HEK293 (cell line): ENCODE measurements at regions not wholly inside any gene's neighbourhood (a gene's known extent, or its start where the extent isn't known, plus 50 kb on each side); places are given as distances from the start of the nearest gene placed in this dataset.

Experiments
- CTCF ChIA-PET: fragments of 350-600 bp; formaldehyde crosslinking; extraction: SDS; loops from one replicate; lab custom pipeline; 2021; ENCODE audit warnings: antibody characterized with exemption; lab: Yijun Ruan, JAX
- POLR2A ChIA-PET: fragments of 300-600 bp; formaldehyde crosslinking; extraction: SDS; loops from one replicate; lab custom pipeline; 2020; ENCODE audit warnings: antibody characterized with exemption, inconsistent platforms; lab: Yijun Ruan, JAX
- H3K27ac ChIP-seq: fragments of 200-500 bp; sonication (Bioruptor generic); 2 replicates; pipeline ENCODE4 v1.5.1; 2014; ENCODE audit warnings: low read depth, low read length, control low read depth, inconsistent platforms; ENCODE audit errors: extremely low read depth
- H3K36me3 ChIP-seq, 2 experiments: fragments of 200-500 bp in 1 of 2; sonication (Bioruptor generic) in 1 of 2; 1 replicate in 1 of 2; 2 replicates in 1 of 2; pipeline ENCODE4 v1.5.1; 2014 to 2017; ENCODE audit warnings: inconsistent platforms in 2 of 2, low read length in 2 of 2; ENCODE audit not compliant: control insufficient read depth in 2 of 2, insufficient read depth in 1 of 2
- H3K4me1 ChIP-seq: fragments of 200-500 bp; sonication (Bioruptor generic); 2 replicates; pipeline ENCODE4 v1.5.1; 2014; ENCODE audit warnings: mild to moderate bottlenecking, low read length, inconsistent platforms; ENCODE audit not compliant: control insufficient read depth, insufficient read depth
- H3K4me3 ChIP-seq: 2 replicates; pipeline ENCODE4 v1.5.1; 2011; ENCODE audit warnings: low read depth, mild to moderate bottlenecking, control low read depth, low read length, moderate library complexity
- H3K9me3 ChIP-seq: fragments of 200-500 bp; sonication (Bioruptor generic); 2 replicates; pipeline ENCODE4 v1.5.1; 2014; ENCODE audit warnings: low read depth, low read length, inconsistent platforms; ENCODE audit not compliant: control insufficient read depth, insufficient read depth
- KLF10 ChIP-seq: fragments of 450-650 bp; IDR thresholded peaks from 2 replicates; pipeline ENCODE4 v1.5.1; 2018; ENCODE audit warnings: missing biosample characterization, mild to moderate bottlenecking, missing genetic modification characterization
- KLF9 ChIP-seq: fragments of 450-650 bp; formaldehyde crosslinking; IDR thresholded peaks from 2 replicates; pipeline ENCODE4 v1.5.1; 2016; ENCODE audit warnings: missing biosample characterization, missing genetic modification characterization, low read depth
- PRDM10 ChIP-seq: fragments of 450-650 bp; formaldehyde crosslinking; IDR thresholded peaks from 2 replicates; pipeline ENCODE4 v1.5.1; 2016; ENCODE audit warnings: missing biosample characterization, missing genetic modification characterization
- TCF7L2 ChIP-seq: IDR thresholded peaks from 2 replicates; pipeline ENCODE4 v1.6.1; 2011; ENCODE audit warnings: low read depth, mild to moderate bottlenecking, inconsistent platforms, low read length, moderate library complexity, borderline replicate concordance
- TSHZ1 ChIP-seq: fragments of 450-650 bp; formaldehyde crosslinking; IDR thresholded peaks from 2 replicates; pipeline ENCODE4 v1.5.1; 2016; ENCODE audit warnings: missing biosample characterization, missing genetic modification characterization, borderline replicate concordance
- WT1 ChIP-seq: fragments of 450-650 bp; formaldehyde crosslinking; IDR thresholded peaks from 2 replicates; pipeline ENCODE4 v1.5.1; 2016; ENCODE audit warnings: missing biosample characterization, missing genetic modification characterization
- ZBTB1 ChIP-seq: fragments of 450-650 bp; formaldehyde crosslinking; IDR thresholded peaks from 2 replicates; pipeline ENCODE4 v1.5.1; 2016; ENCODE audit warnings: missing biosample characterization, missing genetic modification characterization
- ZIC2 ChIP-seq: fragments of 450-650 bp; formaldehyde crosslinking; IDR thresholded peaks from 2 replicates; pipeline ENCODE4 v1.5.1; 2016; ENCODE audit warnings: missing biosample characterization, missing genetic modification characterization
- ZNF2 ChIP-seq: fragments of 450-650 bp; formaldehyde crosslinking; IDR thresholded peaks from 2 replicates; pipeline ENCODE4 v1.5.1; 2016; ENCODE audit warnings: missing biosample characterization, missing genetic modification characterization
- ZNF211 ChIP-seq: fragments of 450-650 bp; formaldehyde crosslinking; IDR thresholded peaks from 2 replicates; pipeline ENCODE4 v1.5.1; 2016; ENCODE audit warnings: low read depth, missing biosample characterization, missing genetic modification characterization
- ZNF214 ChIP-seq: fragments of 450-650 bp; formaldehyde crosslinking; IDR thresholded peaks from 2 replicates; pipeline ENCODE4 v1.5.1; 2017; ENCODE audit warnings: missing biosample characterization, mild to moderate bottlenecking, missing genetic modification characterization, borderline replicate concordance
- ZNF23 ChIP-seq: fragments of 450-650 bp; formaldehyde crosslinking; IDR thresholded peaks from 2 replicates; pipeline ENCODE4 v1.5.1; 2016; ENCODE audit warnings: missing biosample characterization, missing genetic modification characterization, borderline replicate concordance
- ZNF26 ChIP-seq: fragments of 450-650 bp; formaldehyde crosslinking; IDR thresholded peaks from 2 replicates; pipeline ENCODE4 v1.5.1; 2016; ENCODE audit warnings: missing biosample characterization, missing genetic modification characterization
- ZNF324 ChIP-seq: fragments of 450-650 bp; formaldehyde crosslinking; IDR thresholded peaks from 2 replicates; pipeline ENCODE4 v1.5.1; 2016; ENCODE audit warnings: missing biosample characterization, missing genetic modification characterization
- ZNF391 ChIP-seq: fragments of 450-650 bp; formaldehyde crosslinking; IDR thresholded peaks from 2 replicates; pipeline ENCODE4 v1.5.1; 2016; ENCODE audit warnings: low read depth, missing biosample characterization, missing genetic modification characterization, borderline replicate concordance
- ZNF473 ChIP-seq: fragments of 450-650 bp; formaldehyde crosslinking; IDR thresholded peaks from 2 replicates; pipeline ENCODE4 v1.5.1; 2017; ENCODE audit warnings: missing biosample characterization, missing genetic modification characterization
- ZNF558 ChIP-seq: fragments of 450-650 bp; formaldehyde crosslinking; IDR thresholded peaks from 2 replicates; pipeline ENCODE4 v1.5.1; 2016; ENCODE audit warnings: missing biosample characterization, missing genetic modification characterization
- ZNF626 ChIP-seq: fragments of 450-650 bp; sonication (Bioruptor Pico); formaldehyde crosslinking; IDR thresholded peaks from 2 replicates; pipeline ENCODE4 v1.5.1; 2018; ENCODE audit warnings: missing biosample characterization, missing genetic modification characterization, inconsistent platforms
- ZNF654 ChIP-seq: fragments of 450-650 bp; formaldehyde crosslinking; IDR thresholded peaks from 2 replicates; pipeline ENCODE4 v1.5.1; 2016; ENCODE audit warnings: low read depth, missing biosample characterization, missing genetic modification characterization
- ZNF658 ChIP-seq: fragments of 450-650 bp; formaldehyde crosslinking; IDR thresholded peaks from 2 replicates; pipeline ENCODE4; 2016; ENCODE audit warnings: missing biosample characterization, missing genetic modification characterization
- ZNF776 ChIP-seq: fragments of 450-650 bp; formaldehyde crosslinking; IDR thresholded peaks from 2 replicates; pipeline ENCODE4 v1.5.0; 2017; ENCODE audit warnings: missing biosample characterization, missing genetic modification characterization, borderline replicate concordance
- ZNF830 ChIP-seq: fragments of 450-650 bp; IDR thresholded peaks from 2 replicates; pipeline ENCODE4 v1.5.0; 2018; ENCODE audit warnings: missing biosample characterization, missing genetic modification characterization, low read depth, mild to moderate bottlenecking, moderate library complexity
- ZSCAN16 ChIP-seq: fragments of 450-650 bp; formaldehyde crosslinking; IDR thresholded peaks from 2 replicates; pipeline ENCODE4 v1.5.1; 2016; ENCODE audit warnings: missing biosample characterization, missing genetic modification characterization
- TF ChIP-seq, protein P1 (sequence below): fragments of 450-650 bp; formaldehyde crosslinking; IDR thresholded peaks from 2 replicates; pipeline ENCODE4 v1.5.1; 2016; ENCODE audit warnings: missing biosample characterization, missing genetic modification characterization

DNA sequence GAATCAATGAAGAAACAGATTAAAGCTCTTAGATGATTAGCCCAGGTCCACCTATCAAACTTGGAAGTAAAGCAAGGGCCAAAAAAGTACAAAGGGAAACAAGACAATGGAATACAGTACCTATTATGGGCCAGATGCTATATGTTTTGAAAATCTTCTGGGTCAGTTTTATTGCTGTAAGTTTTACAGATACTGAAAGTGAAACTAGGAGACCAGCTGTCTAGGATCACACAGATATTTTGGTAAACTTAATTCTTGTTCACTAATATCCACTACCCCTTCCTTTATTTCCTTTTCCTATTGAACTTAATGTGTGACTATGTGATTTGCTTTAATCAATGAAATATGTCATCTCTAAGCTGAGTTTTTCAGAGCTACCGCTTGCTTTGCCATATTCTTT is 505.4 kb upstream of the PITX2 start (continued):
- TF ChIP-seq ZNF776 (tag by site-specific recombination), result no peak
- no peak for TF ChIP-seq WT1 (tag by site-specific recombination)
- no peak for TF ChIP-seq ZNF558 (tag by site-specific recombination)
- TF ChIP-seq ZNF473 (tag by site-specific recombination), result no peak
- TF ChIP-seq PRDM10 (tag by site-specific recombination), result no peak

- no peaks in the 10 kb centered on the region for H3K9me3 ChIP-seq
- CTCF ChIA-PET, result interaction anchor here (0.7 kb wide), 2 partner anchors 51 to 895 kb away, joined by 4 to 5 read pairs; no protein-coding TSS in a partner anchor
- no peak overlapping the region for H3K4me3 ChIP-seq
- TF ChIP-seq ZNF626 (no peak), TSHZ1 (tag by site-specific recombination) (no peak)
- TF ChIP-seq, all 188 proteins: peak for 0
- Histone ChIP-seq H3K4me1 (no peaks in the 10 kb centered on the region), H3K36me3 (no peaks in the 10 kb centered on the region), H3K27ac (no peak overlapping the region)
- POLR2A ChIA-PET, result no interaction called here
Observed at GRCh38 chr4:111136438-111136837, 513.6 kb upstream of the PITX2 start.

GRCh38 chr4:111136967-111137366 is 514.1 kb upstream of the PITX2 start:
- no peaks in the 10 kb centered on the region for H3K9me3 ChIP-seq
- ChIA-PET CTCF (interaction anchor here (0.7 to 1.3 kb wide), 2 partner anchors 51 to 495 kb away, joined by 4 read pairs; no protein-coding TSS in a partner anchor), POLR2A (no interaction called here)
- H3K27ac ChIP-seq, result no peak overlapping the region
- H3K4me3 ChIP-seq, result no peak overlapping the region
- no peaks in the 10 kb centered on the region for H3K36me3 ChIP-seq
- no peaks in the 10 kb centered on the region for H3K4me1 ChIP-seq
- TF ChIP-seq ZNF654 (tag by site-specific recombination) (no peak), ZNF830 (tag by site-specific recombination) (no peak), ZSCAN16 (no peak), TCF7L2 (no peak), KLF9 (tag by site-specific recombination) (no peak), ZBTB1 (tag by site-specific recombination) (no peak), ZNF26 (tag by site-specific recombination) (no peak), ZNF214 (tag by site-specific recombination) (no peak), ZNF658 (no peak), KLF10 (tag by site-specific recombination) (no peak), ZNF211 (tag by site-specific recombination) (no peak), ZIC2 (tag by site-specific recombination) (no peak), ZNF391 (tag by site-specific recombination) (no peak), ZNF2 (no peak), ZNF324 (tag by site-specific recombination) (no peak), ZNF23 (tag by site-specific recombination) (no peak)
- TF ChIP-seq, protein P1, sequence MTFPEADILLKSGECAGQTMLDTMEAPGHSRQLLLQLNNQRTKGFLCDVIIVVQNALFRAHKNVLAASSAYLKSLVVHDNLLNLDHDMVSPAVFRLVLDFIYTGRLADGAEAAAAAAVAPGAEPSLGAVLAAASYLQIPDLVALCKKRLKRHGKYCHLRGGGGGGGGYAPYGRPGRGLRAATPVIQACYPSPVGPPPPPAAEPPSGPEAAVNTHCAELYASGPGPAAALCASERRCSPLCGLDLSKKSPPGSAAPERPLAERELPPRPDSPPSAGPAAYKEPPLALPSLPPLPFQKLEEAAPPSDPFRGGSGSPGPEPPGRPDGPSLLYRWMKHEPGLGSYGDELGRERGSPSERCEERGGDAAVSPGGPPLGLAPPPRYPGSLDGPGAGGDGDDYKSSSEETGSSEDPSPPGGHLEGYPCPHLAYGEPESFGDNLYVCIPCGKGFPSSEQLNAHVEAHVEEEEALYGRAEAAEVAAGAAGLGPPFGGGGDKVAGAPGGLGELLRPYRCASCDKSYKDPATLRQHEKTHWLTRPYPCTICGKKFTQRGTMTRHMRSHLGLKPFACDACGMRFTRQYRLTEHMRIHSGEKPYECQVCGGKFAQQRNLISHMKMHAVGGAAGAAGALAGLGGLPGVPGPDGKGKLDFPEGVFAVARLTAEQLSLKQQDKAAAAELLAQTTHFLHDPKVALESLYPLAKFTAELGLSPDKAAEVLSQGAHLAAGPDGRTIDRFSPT, result no peak
